ENCODE measurements at regions not wholly inside any gene's neighbourhood (a gene's known extent, or its start where the extent isn't known, plus 50 kb on each side); places are given as distances from the start of the nearest gene placed in this dataset.

DNA sequence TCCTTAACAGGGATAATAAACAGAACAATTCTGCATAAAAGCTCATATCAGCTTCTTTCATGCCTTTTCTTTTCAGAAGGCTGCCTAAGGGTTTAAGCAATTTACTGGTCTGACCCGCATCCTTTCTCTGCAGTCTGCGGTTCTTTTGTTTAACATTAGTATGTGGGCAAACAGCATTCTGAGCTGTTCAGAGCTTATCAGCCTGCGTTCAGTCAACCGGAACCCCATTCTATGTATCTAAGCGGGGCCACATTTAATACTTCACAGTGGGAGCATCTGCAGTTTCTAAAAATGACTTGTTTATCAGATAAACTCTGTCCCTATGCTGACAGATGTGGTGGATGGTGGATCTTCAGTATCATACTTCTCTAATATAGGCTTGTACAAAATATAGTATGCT, 758.9 kb upstream of the MMS22L start:
- TF ChIP-seq CTCF (IDR thresholded peaks at IDR 0.05) (no peak), POLR2A (IDR thresholded peaks at IDR 0.05) (no peak)
